AG10803 (cell line): ENCODE measurements at regions not wholly inside any gene's neighbourhood (a gene's known extent, or its start where the extent isn't known, plus 50 kb on each side); places are given as distances from the start of the nearest gene placed in this dataset.
"Not testable (repeated sequence)": the region's sequence is repeated elsewhere in the genome, so short reads cannot be mapped to it uniquely, and the experiment has no call there.

Experiments used
- DNase-seq: peaks from one replicate; pipeline ENCODE4 v3.0.0; 2010; ENCODE audit warnings: low read depth
- H3K4me3 ChIP-seq: 2 replicates; pipeline ENCODE4 v1.5.1; 2011; ENCODE audit warnings: mild to moderate bottlenecking, low read length, control low read depth

DNA sequence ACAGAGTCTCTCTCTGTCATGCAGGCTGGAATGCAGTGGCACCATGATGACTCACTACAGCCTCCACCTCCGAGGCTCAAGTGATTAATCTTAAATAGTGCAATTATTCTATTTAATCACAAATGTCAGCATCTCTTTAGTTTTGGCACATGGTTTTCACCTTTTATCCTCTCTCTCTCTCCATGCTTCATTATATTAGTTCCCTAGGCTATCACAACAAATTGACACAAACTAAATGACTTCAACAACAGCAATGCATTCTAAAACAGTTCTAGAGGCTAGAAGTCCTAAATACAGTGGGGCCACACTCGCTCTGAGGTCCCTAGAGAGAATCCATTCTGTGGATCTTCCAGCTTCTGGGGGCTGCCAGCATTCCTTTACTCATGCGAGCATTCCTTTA lies 178.2 kb upstream of the ZNG1F start:
- not testable (repeated sequence) for H3K4me3 ChIP-seq
- peak; percentile 0 for DNase-seq

- not testable (repeated sequence) for H3K4me3 ChIP-seq, DNase-seq
Observed at GRCh38 chr9:41361790-41362189, 172.7 kb upstream of the ZNG1F start.

DNA sequence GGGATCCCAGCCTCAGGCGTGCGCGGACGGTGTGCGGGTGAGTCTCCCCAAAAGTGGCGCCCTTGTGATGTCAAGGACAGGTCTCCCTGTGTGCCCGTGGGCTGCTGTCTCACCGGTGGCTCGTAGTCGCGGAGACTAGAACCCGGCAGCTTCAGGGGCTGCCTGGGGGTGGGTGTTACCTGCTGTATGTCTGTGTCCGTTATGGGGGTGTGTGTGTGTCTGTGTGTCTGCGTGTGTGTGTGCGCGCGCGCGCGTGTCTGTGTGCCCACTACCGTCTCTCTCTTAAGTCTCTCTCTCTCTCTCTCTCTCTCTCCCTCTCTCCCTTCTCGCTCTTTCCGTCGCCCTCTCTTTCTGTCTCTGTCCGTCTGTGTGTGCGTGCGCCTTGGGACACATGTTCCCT lies 170.0 kb upstream of the ZNG1F start:
- H3K4me3 ChIP-seq, result peak overlapping the region; percentile 72
- DNase-seq, result peak; percentile 60

DNA sequence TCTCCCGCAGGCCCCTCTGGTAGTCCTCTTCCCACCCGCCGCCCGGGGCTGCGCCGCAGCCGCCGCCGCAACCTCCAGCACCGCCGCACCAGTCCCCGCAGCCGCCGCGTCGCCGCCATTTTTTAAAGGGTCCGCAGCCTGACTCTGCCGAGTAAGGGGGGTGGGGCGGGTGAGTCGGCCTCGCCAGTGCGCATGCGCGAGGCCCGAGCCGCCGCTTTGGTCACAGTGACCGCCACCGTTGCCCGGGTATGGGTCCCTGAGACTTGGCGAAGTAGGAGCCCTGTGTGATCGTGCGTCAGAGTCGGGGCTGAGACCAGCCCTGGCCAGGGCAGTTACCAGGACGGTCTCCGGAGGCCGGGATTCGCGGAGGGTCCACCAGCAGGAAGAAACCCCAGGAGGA lies 169.6 kb upstream of the ZNG1F start:
- DNase-seq, result peak; percentile 49
- peak overlapping the region; percentile 72 for H3K4me3 ChIP-seq

- H3K4me3 ChIP-seq, result peak overlapping the region; percentile 72
- DNase-seq, result not testable (repeated sequence)
Observed at GRCh38 chr9:41357918-41358404, 168.8 kb upstream of the ZNG1F start.

DNA sequence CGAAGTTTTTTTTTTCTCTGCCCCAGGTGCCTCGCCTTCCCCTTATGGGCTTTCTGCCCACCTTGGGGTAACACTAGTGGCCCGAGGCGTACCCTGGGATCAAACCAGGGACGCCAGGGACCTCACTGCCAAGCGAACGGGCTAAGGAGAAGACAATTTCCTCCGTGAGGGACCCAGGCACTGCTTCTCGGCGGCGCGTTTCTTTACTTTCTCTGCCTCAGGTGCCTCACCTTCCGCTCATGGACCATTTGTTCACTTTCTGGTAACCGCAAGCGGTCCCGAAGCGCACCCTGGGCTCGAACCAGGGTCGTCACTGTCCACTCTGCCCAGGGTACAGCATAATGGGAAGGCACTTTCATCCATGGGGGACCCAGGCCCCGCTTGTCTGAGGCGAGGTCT lies 168.2 kb upstream of the ZNG1F start:
- DNase-seq, H3K4me3 ChIP-seq: not testable (repeated sequence)

GRCh38 chr9:41356588-41357349 lies 167.7 kb upstream of the ZNG1F start:
- peak overlapping the region; percentile 24; the same call in 1 of the 2 replicates for H3K4me3 ChIP-seq
- DNase-seq, result peak; percentile 75

DNA sequence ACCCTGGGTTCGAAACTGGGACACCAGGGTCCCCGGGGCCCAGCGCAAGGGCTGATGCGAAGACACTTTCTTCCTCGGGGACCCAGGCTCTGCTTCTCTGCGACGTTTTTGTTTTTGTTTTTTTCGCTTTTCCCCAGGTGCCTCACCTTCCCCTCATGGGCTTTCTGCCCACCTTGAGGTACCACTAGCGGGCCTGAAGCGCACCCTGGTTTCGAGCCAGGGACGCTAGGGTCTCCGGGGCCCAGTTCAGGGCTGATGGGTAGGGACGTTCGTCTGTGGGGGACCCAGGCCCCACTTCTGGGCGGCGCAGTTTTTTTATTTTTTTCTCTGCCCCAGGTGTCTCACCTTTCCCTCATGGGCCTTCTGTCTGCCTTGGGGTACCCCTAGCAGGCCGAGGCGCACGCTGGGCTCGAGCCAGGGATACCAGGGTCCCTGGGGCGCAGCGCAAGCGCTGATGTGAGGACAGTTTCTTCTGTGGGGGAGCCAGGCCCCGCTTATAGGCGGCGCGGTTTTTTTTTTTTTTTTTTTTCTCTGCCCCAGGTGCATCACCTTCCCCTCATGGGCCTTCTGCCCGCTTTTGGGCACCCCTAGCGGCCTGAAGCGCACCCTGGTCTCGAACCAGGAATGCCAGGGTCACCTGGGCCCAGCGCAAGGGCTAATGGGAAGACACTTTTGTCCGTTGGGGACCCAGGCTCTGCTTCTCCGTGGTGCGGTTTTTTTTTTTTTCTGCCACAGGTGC lies 166.8 kb upstream of the ZNG1F start:
- DNase-seq, result not testable (repeated sequence)

DNA sequence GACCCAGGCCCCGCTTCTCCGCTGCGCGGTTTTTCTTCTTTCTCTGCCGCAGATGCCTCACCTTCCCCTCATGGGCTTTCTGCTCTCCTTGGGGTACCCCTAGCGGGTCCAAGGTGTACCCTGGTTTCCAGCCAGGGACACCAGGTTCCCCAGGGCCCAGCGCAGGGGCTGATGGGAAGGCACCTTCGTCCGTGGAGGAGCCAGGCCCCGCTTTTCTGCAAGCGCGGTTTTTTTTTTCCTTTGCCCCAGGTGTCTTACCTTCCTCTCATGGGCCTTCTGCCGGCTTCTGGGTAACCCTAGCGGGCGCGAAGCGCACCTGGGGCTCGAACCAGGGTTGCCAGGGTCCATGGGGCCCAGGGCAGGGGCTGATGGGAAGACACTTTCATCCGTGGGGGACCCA lies 165.9 kb upstream of the ZNG1F start:
- DNase-seq, result not testable (repeated sequence)

More for the DNA sequence above, 166.8 kb upstream of the ZNG1F start:
- H3K4me3 ChIP-seq, result not testable (repeated sequence)

GRCh38 chr9:41354060-41354934 lies 165.2 kb upstream of the ZNG1F start:
- DNase-seq, H3K4me3 ChIP-seq: not testable (repeated sequence)

More for the DNA sequence above, 165.9 kb upstream of the ZNG1F start:
- not testable (repeated sequence) for H3K4me3 ChIP-seq

- DNase-seq, H3K4me3 ChIP-seq: not testable (repeated sequence)
Observed at GRCh38 chr9:41353026-41353425, 163.9 kb upstream of the ZNG1F start.

GRCh38 chr9:41352390-41352789 lies 163.3 kb upstream of the ZNG1F start:
- not testable (repeated sequence) for H3K4me3 ChIP-seq, DNase-seq

- not testable (repeated sequence) for H3K4me3 ChIP-seq, DNase-seq
Observed at GRCh38 chr9:41347893-41348292, 158.8 kb upstream of the ZNG1F start.

GRCh38 chr9:41332562-41332961 lies 143.4 kb upstream of the ZNG1F start:
- not testable (repeated sequence) for H3K4me3 ChIP-seq, DNase-seq

GRCh38 chr9:41321277-41321676 lies 132.2 kb upstream of the ZNG1F start:
- not testable (repeated sequence) for H3K4me3 ChIP-seq, DNase-seq

DNA sequence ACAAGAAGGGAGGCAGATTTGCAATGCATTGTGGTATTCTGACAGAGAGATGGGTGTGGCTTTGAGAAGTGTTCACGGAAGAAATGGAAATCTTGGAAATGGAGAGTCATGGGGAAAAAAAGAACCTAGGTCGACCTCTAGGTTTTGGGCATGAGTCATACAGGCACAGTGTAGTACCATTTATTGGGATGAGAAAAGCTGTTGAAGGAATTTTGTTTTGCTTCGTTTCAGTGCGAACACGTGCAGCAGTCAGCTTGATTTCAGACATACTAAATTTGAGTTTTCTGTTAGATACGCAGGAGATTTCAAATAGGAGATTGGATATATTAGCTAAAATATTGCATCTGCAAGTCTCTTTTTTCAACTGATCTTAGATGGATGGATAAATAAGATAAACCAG lies 119.8 kb upstream of the ZNG1F start:
- not testable (repeated sequence) for H3K4me3 ChIP-seq, DNase-seq

- not testable (repeated sequence) for H3K4me3 ChIP-seq, DNase-seq
Observed at GRCh38 chr9:41285744-41286143, 96.6 kb upstream of the ZNG1F start.

GRCh38 chr9:41280299-41281238 lies 91.5 kb upstream of the ZNG1F start:
- H3K4me3 ChIP-seq, DNase-seq: not testable (repeated sequence)

GRCh38 chr9:41279437-41279836 lies 90.3 kb upstream of the ZNG1F start:
- not testable (repeated sequence) for H3K4me3 ChIP-seq, DNase-seq
